ENCODE measurements at regions not wholly inside any gene's neighbourhood (a gene's known extent, or its start where the extent isn't known, plus 50 kb on each side); places are given as distances from the start of the nearest gene placed in this dataset.

GRCh38 chr6:21871831-21872230, 278.3 kb downstream of the SOX4 start:
- Histone ChIP-seq H2AFZ (ENCODE audit: low read length) (no peak overlapping the region), H4K5ac (ENCODE audit: insufficient read length, low read depth, low read length) (no peak overlapping the region), H2BK5ac (ENCODE audit: insufficient read length, low read length) (no peak overlapping the region), H2BK15ac (ENCODE audit: low read depth, low read length) (no peak overlapping the region), H3K4me1 (ENCODE audit: insufficient read depth, low read length) (no peaks in the 10 kb centered on the region; the same call in 1 of the 2 replicates), H3K9me3 (ENCODE audit: control insufficient read depth, low read depth, low read length) (no peaks in the 10 kb centered on the region), H2BK120ac (ENCODE audit: low read depth, low read length, poor library complexity, severe bottlenecking) (no peak overlapping the region), H3K4ac (ENCODE audit: low read depth, low read length) (no peak overlapping the region), H3K23ac (ENCODE audit: insufficient read length, low read depth, low read length) (no peak overlapping the region), H3K79me2 (ENCODE audit: insufficient read depth, low read length) (0 out of 2 replicates have a peak, but pooled peaks cover 2% of the 10 kb centered on the region), H4K91ac (ENCODE audit: insufficient read length, low read depth, low read length) (no peak overlapping the region), H3K9ac (ENCODE audit: extremely low read depth, insufficient read length, low read length) (no peak overlapping the region), H3K18ac (ENCODE audit: insufficient read length, low read depth, low read length) (no peak overlapping the region), H4K20me1 (ENCODE audit: control insufficient read depth, insufficient read depth, insufficient read length) (peaks cover 2% of the 10 kb centered on the region), H3K27me3 (ENCODE audit: insufficient read depth, low read length) (no peaks in the 10 kb centered on the region), H3K4me2 (ENCODE audit: insufficient read depth, insufficient read length, low read length) (no peak overlapping the region), H3K23me2 (ENCODE audit: insufficient read length, low read depth, low read length, poor library complexity, severe bottlenecking) (no peaks in the 10 kb centered on the region), H2AK5ac (ENCODE audit: insufficient read length, low read length) (no peak overlapping the region), H4K8ac (replicated peaks; ENCODE audit: insufficient read length, low read depth, low read length) (no peak overlapping the region), H3K79me1 (ENCODE audit: insufficient read depth, low read depth, low read length, poor library complexity, severe bottlenecking) (no peaks in the 10 kb centered on the region), H3K27ac (ENCODE audit: insufficient read length, low read depth, low read length) (no peak overlapping the region), H2BK12ac (ENCODE audit: insufficient read length, low read depth, low read length) (no peak overlapping the region), H3T11ph (ENCODE audit: low read length) (no peak overlapping the region), H2BK20ac (ENCODE audit: low read depth, low read length, poor library complexity, severe bottlenecking) (no peak overlapping the region), H3K56ac (ENCODE audit: insufficient read length, low read depth, low read length) (no peak overlapping the region), H3K14ac (ENCODE audit: insufficient read depth, low read length) (no peak overlapping the region)
- H3K27ac Mint-ChIP-seq: no peak overlapping the region; a peak in 2 of 7 replicates
- no peak for DNase-seq
- no peak for TF ChIP-seq CTCF (conservative IDR thresholded peaks at IDR 0.05)
- H3K4me3 Mint-ChIP-seq: no peak overlapping the region
- WGBS (ENCODE audit: extremely low coverage, insufficient read length, low lambda C conversion rate): no CpG with 5 or more reads among the region's 5 CpGs
- peaks cover 48 to 49% of the 10 kb centered on the region in 2 experiments for H3K4me1 Mint-ChIP-seq
- no peaks in the 10 kb centered on the region for H3K9me3 Mint-ChIP-seq
- H3K27me3 Mint-ChIP-seq (ENCODE audit: low read depth): no peaks in the 10 kb centered on the region
- H3K36me3 Mint-ChIP-seq (ENCODE audit: insufficient read depth in 1 of 3, low read depth in 3 of 3): peaks cover 24 to 26% (median 26%) of the 10 kb centered on the region in 3 experiments
